ENCODE measurements at regions not wholly inside any gene's neighbourhood (a gene's known extent, or its start where the extent isn't known, plus 50 kb on each side); places are given as distances from the start of the nearest gene placed in this dataset.

- H3K9me1 ChIP-seq (replicated peaks; ENCODE audit: control insufficient read depth, extremely low read depth, insufficient read depth, low read length) = no peaks in the 10 kb centered on the region
- FAIRE-seq (no peak), DNase-seq (ENCODE audit: low read depth, low spot score) (no peak)
- H3K4me3 ChIP-seq (replicated peaks in 1 of 3; ENCODE audit: insufficient read depth in 1 of 3, low read depth in 1 of 3, low read length in 3 of 3) = no peak overlapping the region
- H3K9ac ChIP-seq (replicated peaks; ENCODE audit: extremely low read depth, insufficient read depth, low read length) = no peak overlapping the region
- no peak overlapping the region for H3K27ac ChIP-seq (ENCODE audit: insufficient read depth, low read depth, low read length)
- ChIA-PET CTCF (interaction anchor here (1.0 to 1.7 kb wide), 3 partner anchors 8 to 1391 kb away, joined by 3 to 8 read pairs (median 3); no protein-coding TSS in a partner anchor), POLR2A (no interaction called here)
- no peaks in the 10 kb centered on the region for H3K4me1 ChIP-seq (ENCODE audit: control insufficient read depth, extremely low read depth, insufficient read depth, low read length)
- TF ChIP-seq POLR2AphosphoS5 (IDR thresholded peaks at IDR 0.05; ENCODE audit: insufficient read depth, low read depth, low read length) (no peak), MYC (IDR thresholded peaks at IDR 0.05; ENCODE audit: low read depth, low read length) (no peak), MAX (IDR thresholded peaks at IDR 0.05; ENCODE audit: insufficient read depth, insufficient read length) (no peak), FOS (IDR thresholded peaks at IDR 0.05; ENCODE audit: borderline replicate concordance, insufficient read depth, low read length) (no peak), JUN (IDR thresholded peaks at IDR 0.05; ENCODE audit: borderline replicate concordance, insufficient read depth, insufficient read length, low read depth) (no peak), POLR2A (IDR thresholded peaks at IDR 0.05; ENCODE audit: low read depth, low read length) (no peak), CTCF (IDR thresholded peaks at IDR 0.05; ENCODE audit: extremely low read depth in 1 of 2, insufficient read depth in 1 of 2, low read depth in 1 of 2, low read length in 2 of 2) (no peak), EZH2 (IDR thresholded peaks at IDR 0.05; ENCODE audit: borderline replicate concordance, low read depth, low read length, severe bottlenecking) (no peak), GATA2 (IDR thresholded peaks at IDR 0.05; ENCODE audit: insufficient read depth, insufficient read length, low read depth, low read length) (no peak)
- H3K79me2 ChIP-seq (ENCODE audit: control insufficient read depth, insufficient read depth, low read length) = no peaks in the 10 kb centered on the region
- no peaks in the 10 kb centered on the region for H4K20me1 ChIP-seq (replicated peaks; ENCODE audit: control insufficient read depth, extremely low read depth, insufficient read depth, low read length)
- BruUV-seq (replicated peaks) = no TSS peak
- intact Hi-C loops (cut with micrococcal nuclease) = no loop called here
- H3K9me3 ChIP-seq (replicated peaks; ENCODE audit: control insufficient read depth, insufficient read depth, low read length) = no peaks in the 10 kb centered on the region
- H3K4me2 ChIP-seq (ENCODE audit: insufficient read depth, low read length) = no peak overlapping the region
- dilution Hi-C loops (cut with MboI; ENCODE audit: extremely low pct_ligation_motif_present, low sequenced_read_pairs) = no loop called here
- no peaks in the 10 kb centered on the region for H3K36me3 ChIP-seq (ENCODE audit: control insufficient read depth in 2 of 2, extremely low read depth in 1 of 2, insufficient read depth in 2 of 2, low read length in 2 of 2)
- H2AFZ ChIP-seq (ENCODE audit: low read depth, low read length) = no peak overlapping the region
- H3K27me3 ChIP-seq (ENCODE audit: control insufficient read depth in 2 of 2, insufficient read depth in 2 of 2, low read length in 2 of 2) = peaks cover 4 to 7% of the 10 kb centered on the region in 2 experiments
These were observed 54.4 kb upstream of the CPHXL start for GRCh38 chr16:75780669-75781068.

All from endothelial cell of umbilical vein (primary cell).